Ectodermal cell (in vitro differentiated cells): ENCODE measurements at regions not wholly inside any gene's neighbourhood (a gene's known extent, or its start where the extent isn't known, plus 50 kb on each side); places are given as distances from the start of the nearest gene placed in this dataset.

Experiments used
- H3K27ac ChIP-seq: 2 replicates; pipeline ENCODE4 v1.7.0; 2013; ENCODE audit warnings: mild to moderate bottlenecking, low read depth, low read length; ENCODE audit not compliant: insufficient read depth, poor library complexity, severe bottlenecking
- H3K27me3 ChIP-seq: 2 replicates; pipeline ENCODE4 v1.7.0; 2013; ENCODE audit warnings: mild to moderate bottlenecking, low read length; ENCODE audit not compliant: insufficient read depth, control insufficient read depth, poor library complexity, severe bottlenecking
- H3K36me3 ChIP-seq: one replicate; pipeline ENCODE4 v1.7.0; 2013; ENCODE audit warnings: low read length; ENCODE audit not compliant: control insufficient read depth, insufficient read depth
- H3K4me1 ChIP-seq: one replicate; pipeline ENCODE4 v1.7.0; 2013; ENCODE audit warnings: low read length; ENCODE audit not compliant: control insufficient read depth, insufficient read depth
- H3K4me3 ChIP-seq: 2 replicates; pipeline ENCODE4 v1.7.0; 2013; ENCODE audit warnings: low read depth, low read length, control low read depth; ENCODE audit not compliant: insufficient read depth
- H3K9me3 ChIP-seq: 2 replicates; pipeline ENCODE4 v1.7.0; 2013; ENCODE audit warnings: mild to moderate bottlenecking, low read length, moderate library complexity; ENCODE audit not compliant: control insufficient read depth
- WGBS, 2 experiments: methylation state at CpG; one replicate each; pipeline ENCODE4 v1.1.7; 2013; ENCODE audit warnings: missing lambda C conversion rate in 2 of 2; 5-methylcytosine and 5-hydroxymethylcytosine counted together

DNA sequence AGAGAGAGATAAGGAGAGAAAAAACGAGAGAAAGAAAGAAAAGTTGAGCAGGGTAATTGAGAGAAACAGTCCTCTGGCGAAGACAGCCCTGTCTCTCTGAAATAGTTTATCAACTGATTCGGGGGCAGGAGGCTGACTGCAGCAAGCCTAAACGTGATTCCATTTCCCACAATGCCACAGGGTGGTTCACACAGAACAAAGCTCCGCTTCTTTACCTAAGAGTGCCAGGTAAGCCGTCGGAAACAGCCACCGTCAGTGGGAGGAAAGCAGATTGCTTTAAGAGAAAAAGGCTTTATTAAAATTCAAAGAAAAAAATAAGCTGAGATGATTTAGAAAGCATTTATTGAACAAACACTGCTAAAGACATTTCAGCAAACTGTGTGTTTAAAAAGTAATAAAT lies 271.4 kb upstream of the POU3F3 start:
- Histone ChIP-seq H3K36me3 (no peaks in the 10 kb centered on the region), H3K4me3 (no peak overlapping the region), H3K27me3 (no peaks in the 10 kb centered on the region), H3K4me1 (peaks cover 19% of the 10 kb centered on the region), H3K9me3 (no peaks in the 10 kb centered on the region), H3K27ac (no peak overlapping the region)
- WGBS, 2 experiments, result 85 to 87% methylated on average over 8 of the region's 8 CpGs

DNA sequence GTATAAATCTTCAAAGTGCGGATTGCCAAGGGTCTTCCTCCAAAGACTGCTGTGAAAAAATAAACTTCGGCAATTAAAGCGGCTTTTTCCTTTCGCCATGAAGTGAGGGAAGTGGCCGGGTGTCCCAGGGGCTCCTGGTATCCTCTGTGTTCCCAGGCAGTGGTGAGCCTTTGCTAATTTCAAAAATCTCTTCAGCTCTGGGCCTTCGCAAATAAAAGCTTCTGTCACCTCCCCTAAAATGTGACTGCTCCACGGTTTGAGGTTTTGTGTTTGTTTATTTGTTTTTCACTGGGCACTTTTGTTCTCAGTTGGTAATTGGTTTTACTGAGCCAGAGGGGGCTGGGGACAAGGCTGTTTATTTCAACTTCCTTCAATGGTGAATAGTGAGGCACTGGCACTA lies 270.1 kb upstream of the POU3F3 start:
- Histone ChIP-seq H3K27ac (peak overlapping the region; percentile 47), H3K27me3 (no peaks in the 10 kb centered on the region), H3K9me3 (no peaks in the 10 kb centered on the region), H3K36me3 (no peaks in the 10 kb centered on the region), H3K4me3 (no peak overlapping the region), H3K4me1 (peaks cover 19% of the 10 kb centered on the region)
- WGBS, 2 experiments, result 35 to 45% methylated on average over 6 to 7 of the region's 7 CpGs

- Histone ChIP-seq H3K36me3 (no peaks in the 10 kb centered on the region), H3K4me3 (no peak overlapping the region), H3K9me3 (no peaks in the 10 kb centered on the region), H3K27ac (peak overlapping the region; percentile 57), H3K27me3 (no peaks in the 10 kb centered on the region), H3K4me1 (peaks cover 19% of the 10 kb centered on the region)
- WGBS, 2 experiments, result 53 to 60% methylated on average over 3 to 4 of the region's 4 CpGs
Measured at GRCh38 chr2:104584393-104584792, 269.5 kb upstream of the POU3F3 start.

- Histone ChIP-seq H3K27me3 (no peaks in the 10 kb centered on the region), H3K4me3 (no peak overlapping the region), H3K27ac (no peak overlapping the region), H3K9me3 (no peaks in the 10 kb centered on the region), H3K36me3 (no peaks in the 10 kb centered on the region), H3K4me1 (no peaks in the 10 kb centered on the region)
- WGBS, 2 experiments, result 88 to 94% methylated on average over 3 of the region's 3 CpGs
Measured at GRCh38 chr2:104595576-104595975, 258.3 kb upstream of the POU3F3 start.

DNA sequence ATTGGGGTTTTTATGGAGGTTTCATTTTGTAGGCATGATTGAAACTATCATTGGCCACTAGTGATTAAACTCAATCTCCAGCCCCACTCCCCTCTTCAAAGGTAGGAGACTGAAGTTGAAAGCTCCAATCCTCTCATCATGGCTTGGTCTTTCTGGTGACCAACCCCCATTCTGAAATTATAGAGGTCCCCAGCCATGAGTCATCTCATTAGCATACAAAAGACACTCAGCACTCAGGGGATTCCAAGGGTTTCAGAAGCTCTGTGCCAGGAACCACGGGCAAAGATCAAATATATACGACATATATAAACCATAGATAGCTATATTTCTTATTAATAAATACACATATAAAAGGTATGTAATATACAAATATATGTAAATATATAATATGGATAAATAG lies 256.0 kb upstream of the POU3F3 start:
- H3K4me3 ChIP-seq, result no peak overlapping the region
- no peak overlapping the region for H3K27ac ChIP-seq
- WGBS, 2 experiments, result no CpG with 5 or more reads among the region's 2 CpGs
- no peaks in the 10 kb centered on the region for H3K9me3 ChIP-seq
- no peaks in the 10 kb centered on the region for H3K4me1 ChIP-seq
- no peaks in the 10 kb centered on the region for H3K27me3 ChIP-seq
- H3K36me3 ChIP-seq, result no peaks in the 10 kb centered on the region

- Histone ChIP-seq H3K27ac (no peak overlapping the region), H3K4me3 (no peak overlapping the region), H3K9me3 (no peaks in the 10 kb centered on the region), H3K36me3 (no peaks in the 10 kb centered on the region), H3K27me3 (no peaks in the 10 kb centered on the region), H3K4me1 (no peaks in the 10 kb centered on the region)
- WGBS, 2 experiments, result 95 to 99% methylated on average over 6 of the region's 6 CpGs
Measured at GRCh38 chr2:104598636-104599035, 255.3 kb upstream of the POU3F3 start.

GRCh38 chr2:104599787-104600510 lies 254.0 kb upstream of the POU3F3 start:
- Histone ChIP-seq H3K4me3 (no peak overlapping the region), H3K27me3 (no peaks in the 10 kb centered on the region), H3K27ac (no peak overlapping the region), H3K36me3 (no peaks in the 10 kb centered on the region), H3K4me1 (no peaks in the 10 kb centered on the region), H3K9me3 (no peaks in the 10 kb centered on the region)
- 95 to 97% methylated on average over 2 of the region's 2 CpGs for WGBS, 2 experiments

- no peak overlapping the region for H3K4me3 ChIP-seq
- WGBS, 2 experiments, result 96 to 100% methylated on average over 1 of the region's 1 CpG
- no peaks in the 10 kb centered on the region for H3K27me3 ChIP-seq
- no peaks in the 10 kb centered on the region for H3K36me3 ChIP-seq
- no peak overlapping the region for H3K27ac ChIP-seq
- no peaks in the 10 kb centered on the region for H3K4me1 ChIP-seq
- no peaks in the 10 kb centered on the region for H3K9me3 ChIP-seq
Measured at GRCh38 chr2:104606056-104606455, 247.9 kb upstream of the POU3F3 start.

GRCh38 chr2:104616856-104617255 lies 237.1 kb upstream of the POU3F3 start:
- Histone ChIP-seq H3K27ac (no peak overlapping the region), H3K27me3 (no peaks in the 10 kb centered on the region), H3K4me1 (no peaks in the 10 kb centered on the region), H3K4me3 (no peak overlapping the region), H3K9me3 (no peaks in the 10 kb centered on the region), H3K36me3 (no peaks in the 10 kb centered on the region)
- WGBS, 2 experiments, result 94 to 100% methylated on average over 3 of the region's 3 CpGs

DNA sequence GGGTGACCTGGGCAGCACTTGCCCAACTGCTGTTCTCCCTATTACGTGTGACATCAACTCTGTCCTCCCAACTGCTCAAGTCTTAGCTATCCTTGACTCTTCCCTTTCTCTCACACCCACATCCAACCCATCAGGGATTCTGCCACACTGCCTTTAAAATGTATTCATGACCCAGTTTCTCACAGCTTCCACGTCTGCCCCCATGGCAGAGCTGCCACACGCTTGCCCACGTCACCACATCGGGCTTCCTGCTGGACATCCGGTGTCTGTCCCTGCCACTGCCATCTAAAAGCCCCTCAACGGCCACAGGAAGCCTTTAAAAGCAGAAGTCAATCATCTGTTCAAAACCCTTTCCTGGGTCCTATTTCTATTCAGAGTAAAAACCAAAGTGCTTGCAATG lies 233.1 kb upstream of the POU3F3 start:
- H3K9me3 ChIP-seq, result no peaks in the 10 kb centered on the region
- H3K27me3 ChIP-seq, result no peaks in the 10 kb centered on the region
- no peak overlapping the region for H3K4me3 ChIP-seq
- H3K36me3 ChIP-seq, result no peaks in the 10 kb centered on the region
- no peaks in the 10 kb centered on the region for H3K4me1 ChIP-seq
- H3K27ac ChIP-seq, result no peak overlapping the region
- WGBS, 2 experiments, result 91 to 94% methylated on average over 7 of the region's 7 CpGs

GRCh38 chr2:104635608-104636007 lies 218.3 kb upstream of the POU3F3 start:
- no peaks in the 10 kb centered on the region for H3K4me1 ChIP-seq
- no peaks in the 10 kb centered on the region for H3K27me3 ChIP-seq
- no peaks in the 10 kb centered on the region for H3K36me3 ChIP-seq
- no peak overlapping the region for H3K27ac ChIP-seq
- no peak overlapping the region for H3K4me3 ChIP-seq
- no peaks in the 10 kb centered on the region for H3K9me3 ChIP-seq
- WGBS, 2 experiments, result 93 to 96% methylated on average over 4 of the region's 5 CpGs
